ENCODE measurements at regions not wholly inside any gene's neighbourhood (a gene's known extent, or its start where the extent isn't known, plus 50 kb on each side); places are given as distances from the start of the nearest gene placed in this dataset.

DNA sequence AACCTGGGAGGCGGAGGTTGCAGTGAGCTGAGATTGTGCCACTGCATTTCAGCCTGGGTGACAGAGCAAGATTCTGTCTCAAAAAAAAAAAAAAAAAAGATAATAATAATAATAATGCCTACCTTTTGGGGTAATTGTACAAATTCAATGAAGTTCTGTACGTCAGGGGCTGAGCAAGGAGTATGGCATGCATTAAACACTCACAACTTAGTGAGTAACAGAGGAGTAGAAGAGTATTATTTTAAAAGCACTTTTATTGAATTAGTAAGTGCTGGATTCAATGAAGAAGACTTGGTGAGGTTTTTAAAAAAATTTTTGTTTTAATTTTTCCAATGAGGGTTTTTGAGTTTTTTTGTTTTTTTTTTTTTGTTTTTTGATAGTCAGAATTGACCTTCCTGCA lies 783.6 kb upstream of the TBX3 start:
- no peak for DNase-seq (ENCODE audit: low spot score)

- no peak for DNase-seq (ENCODE audit: low spot score)
Observed at GRCh38 chr12:115466076-115466475, 782.1 kb upstream of the TBX3 start.

GRCh38 chr12:115464661-115465060 lies 780.7 kb upstream of the TBX3 start:
- DNase-seq (ENCODE audit: low spot score): no peak

GRCh38 chr12:115464111-115464581 lies 780.2 kb upstream of the TBX3 start:
- DNase-seq (ENCODE audit: low spot score): no peak

- no peak for DNase-seq (ENCODE audit: low spot score)
Observed at GRCh38 chr12:115461401-115461800, 777.4 kb upstream of the TBX3 start.

- DNase-seq (ENCODE audit: low spot score): no peak
Observed at GRCh38 chr12:115457798-115458197, 773.8 kb upstream of the TBX3 start.

DNA sequence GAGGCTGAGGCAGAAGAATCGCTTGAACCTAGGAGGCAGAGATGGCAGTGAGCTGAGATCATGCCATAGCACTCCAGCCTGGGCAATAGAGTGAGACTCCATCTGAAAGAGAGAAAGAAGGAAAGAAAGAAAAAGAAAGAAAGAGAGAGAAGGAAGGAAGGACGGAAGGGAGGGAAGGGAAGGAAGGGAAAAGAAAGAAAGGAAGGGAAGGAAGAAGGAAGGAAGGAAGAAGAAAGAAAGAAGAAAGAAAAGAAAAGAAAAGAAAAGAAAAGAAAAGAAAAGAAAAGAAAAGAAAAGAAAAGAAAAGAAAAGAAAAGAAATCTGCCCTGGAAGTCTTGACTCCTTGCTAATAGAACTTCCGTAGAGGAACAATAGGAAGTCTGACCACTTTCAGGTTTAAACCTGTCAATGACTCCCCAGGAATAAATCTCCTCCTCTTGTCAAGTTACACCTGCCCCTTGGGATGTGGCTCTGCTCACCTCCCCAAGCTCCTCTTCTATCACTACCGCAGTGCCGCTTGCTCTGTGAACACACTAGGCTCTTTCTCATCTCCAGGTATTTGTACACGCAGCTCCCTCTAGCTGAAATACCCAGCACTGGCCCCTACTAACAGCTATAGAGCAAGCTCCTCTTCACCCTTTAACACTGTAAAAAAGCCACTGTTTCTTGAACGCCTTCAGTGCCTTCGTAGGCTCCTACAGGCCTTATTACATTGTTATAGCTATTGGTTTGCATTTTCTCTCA lies 773.1 kb upstream of the TBX3 start:
- peak; percentile 38 for DNase-seq (ENCODE audit: low spot score)

DNA sequence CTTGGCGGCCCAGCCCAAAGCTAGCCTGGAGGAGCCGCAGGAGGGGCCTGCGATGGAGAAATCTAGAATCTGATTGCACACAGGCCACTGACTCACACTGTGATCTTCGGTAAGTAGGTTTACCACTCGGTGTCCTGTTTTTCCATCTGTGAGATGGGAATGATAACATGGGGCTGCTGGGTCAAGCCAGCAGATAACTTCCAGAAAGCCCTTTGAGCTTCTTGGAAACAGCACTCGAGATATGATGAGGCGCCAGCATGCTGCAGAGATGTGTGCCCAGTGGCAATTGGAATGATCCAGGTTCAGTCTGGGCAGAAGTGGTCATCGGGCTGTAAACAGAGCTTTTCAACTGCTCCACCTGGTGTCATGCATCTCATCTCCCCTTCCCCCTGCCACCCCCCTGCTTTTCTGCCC lies 771.3 kb upstream of the TBX3 start:
- DNase-seq (ENCODE audit: low spot score): peak; percentile 98

- peak; percentile 83 for DNase-seq (ENCODE audit: low spot score)
Observed at GRCh38 chr12:115452751-115453281, 768.8 kb upstream of the TBX3 start.

GRCh38 chr12:115451780-115452736 lies 768.1 kb upstream of the TBX3 start:
- peak; percentile 85 for DNase-seq (ENCODE audit: low spot score)

GRCh38 chr12:115451151-115451779 lies 767.3 kb upstream of the TBX3 start:
- DNase-seq (ENCODE audit: low spot score): peak; percentile 43

- DNase-seq (ENCODE audit: low spot score): peak; percentile 31
Observed at GRCh38 chr12:115450710-115451109, 766.7 kb upstream of the TBX3 start.

GRCh38 chr12:115450017-115450416 lies 766.0 kb upstream of the TBX3 start:
- DNase-seq (ENCODE audit: low spot score): peak; percentile 16

- no peak for DNase-seq (ENCODE audit: low spot score)
Observed at GRCh38 chr12:115449526-115449925, 765.6 kb upstream of the TBX3 start.

DNA sequence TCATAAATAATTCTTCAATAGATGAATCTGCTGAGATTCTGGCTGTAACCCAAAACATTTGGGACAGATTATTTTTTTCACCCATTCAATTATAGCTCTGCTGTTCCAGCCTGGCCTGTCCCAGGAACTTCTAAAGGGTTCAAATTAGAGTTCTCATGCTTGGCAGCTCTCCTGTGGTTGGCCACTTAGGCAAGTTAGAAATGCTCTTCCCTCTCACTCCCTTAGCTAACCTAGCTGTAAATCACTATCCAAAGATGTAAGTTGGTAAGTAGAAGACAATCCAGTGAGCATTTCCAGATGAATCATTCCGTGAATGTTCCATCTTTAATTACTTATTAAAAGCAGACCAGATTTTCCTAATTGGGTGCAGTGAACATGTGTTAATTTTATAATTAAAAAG lies 760.4 kb upstream of the TBX3 start:
- DNase-seq (ENCODE audit: low spot score): no peak

- peak; percentile 49 for DNase-seq (ENCODE audit: low spot score)
Observed at GRCh38 chr12:115443351-115443938, 759.5 kb upstream of the TBX3 start.

GRCh38 chr12:115440438-115440837 lies 756.5 kb upstream of the TBX3 start:
- no peak for DNase-seq (ENCODE audit: low spot score)

DNA sequence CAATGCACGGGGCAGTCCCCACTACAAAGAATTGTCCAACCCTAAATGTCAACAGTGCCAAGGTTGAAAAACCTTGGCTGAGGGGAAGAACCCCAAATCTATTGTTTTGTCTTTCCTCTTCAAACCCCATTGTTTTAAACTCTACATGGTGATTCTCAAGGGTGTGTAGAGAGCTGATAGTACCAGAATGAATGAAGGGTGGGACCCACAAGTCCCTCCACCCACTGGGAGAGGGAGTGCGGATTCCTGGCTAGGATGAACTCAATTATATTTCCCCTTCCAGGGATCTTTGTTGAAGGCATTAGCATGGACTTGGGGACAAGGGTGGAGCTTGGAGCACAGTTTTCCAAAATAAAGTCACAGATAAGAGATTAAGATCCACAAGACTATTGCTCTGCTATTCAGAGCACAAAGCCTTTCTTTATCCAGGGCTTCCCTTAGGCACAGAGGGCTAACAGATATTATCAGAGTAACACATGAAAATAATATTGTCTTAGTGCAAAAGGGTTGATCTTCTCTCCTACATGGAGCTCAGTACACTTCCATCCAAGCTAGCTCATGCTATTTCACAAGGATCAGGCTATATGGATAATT lies 755.1 kb upstream of the TBX3 start:
- DNase-seq (ENCODE audit: low spot score): no peak

- no peak for DNase-seq (ENCODE audit: low spot score)
Observed at GRCh38 chr12:115438314-115438713, 754.3 kb upstream of the TBX3 start.

GRCh38 chr12:115437061-115437567 lies 753.1 kb upstream of the TBX3 start:
- no peak for DNase-seq (ENCODE audit: low spot score)
